ENCODE measurements at regions not wholly inside any gene's neighbourhood (a gene's known extent, or its start where the extent isn't known, plus 50 kb on each side); places are given as distances from the start of the nearest gene placed in this dataset.

DNA sequence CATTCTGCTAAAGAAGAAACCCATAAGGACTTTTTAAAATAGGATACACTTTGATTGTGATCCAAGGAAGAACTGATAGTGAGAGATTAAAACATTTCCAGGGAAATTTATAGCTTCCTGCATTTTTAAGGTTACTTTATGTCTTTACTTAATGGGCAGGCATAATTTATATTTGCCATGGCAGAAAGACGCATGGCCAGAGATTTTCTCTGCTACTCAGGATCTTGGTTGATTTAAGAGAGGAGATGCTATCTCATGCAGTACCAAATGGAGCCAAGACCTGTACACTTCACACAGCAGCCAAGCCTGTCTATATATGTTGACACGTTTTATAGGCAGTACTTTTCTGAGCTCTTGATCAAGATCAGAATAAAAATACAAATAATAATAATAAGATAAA lies 60.9 kb upstream of the NT5C1B start:
- Histone ChIP-seq H3K4me2 (replicated peaks; ENCODE audit: extremely low read depth, low read length, poor library complexity, severe bottlenecking) (no peak overlapping the region), H3K27me3 (ENCODE audit: control insufficient read depth in 2 of 2, insufficient read depth in 2 of 2, low read length in 2 of 2) (no peaks in the 10 kb centered on the region), H3K79me2 (ENCODE audit: insufficient read depth, low read length) (no peaks in the 10 kb centered on the region), H3K9me3 (replicated peaks in 1 of 2; ENCODE audit: control insufficient read depth in 1 of 2, insufficient read depth in 1 of 2, low read length in 2 of 2) (no peaks in the 10 kb centered on the region), H3K27ac (ENCODE audit: low read depth in 1 of 2, low read length in 2 of 2) (no peak overlapping the region), H3K36me3 (replicated peaks in 1 of 2; ENCODE audit: control insufficient read depth in 1 of 2, insufficient read depth in 2 of 2, low read length in 2 of 2) (no peaks in the 10 kb centered on the region), H4K20me1 (ENCODE audit: insufficient read depth, low read length) (no peaks in the 10 kb centered on the region), H3K4me3 (replicated peaks in 1 of 3; ENCODE audit: low read depth in 2 of 3, low read length in 3 of 3) (no peak overlapping the region), H3K9ac (ENCODE audit: insufficient read depth, low read length, poor library complexity, severe bottlenecking) (no peak overlapping the region), H2AFZ (ENCODE audit: insufficient read depth, low read depth, low read length, poor library complexity, severe bottlenecking) (no peak overlapping the region), H3K4me1 (ENCODE audit: control insufficient read depth in 1 of 2, insufficient read depth in 2 of 2, low read length in 2 of 2) (no peaks in the 10 kb centered on the region)
- Mint-ChIP-seq H3K9me3 (peaks cover 0 to 10% (median 4%) of the 10 kb centered on the region in 7 donors), H3K36me3 (no peaks in the 10 kb centered on the region), H3K4me1 (no peaks in the 10 kb centered on the region), H3K27me3 (ENCODE audit: low read depth in 3 of 3) (no peaks in the 10 kb centered on the region), H3K27ac (no peak overlapping the region), H3K4me3 (no peak overlapping the region)
- TF ChIP-seq, protein P1, sequence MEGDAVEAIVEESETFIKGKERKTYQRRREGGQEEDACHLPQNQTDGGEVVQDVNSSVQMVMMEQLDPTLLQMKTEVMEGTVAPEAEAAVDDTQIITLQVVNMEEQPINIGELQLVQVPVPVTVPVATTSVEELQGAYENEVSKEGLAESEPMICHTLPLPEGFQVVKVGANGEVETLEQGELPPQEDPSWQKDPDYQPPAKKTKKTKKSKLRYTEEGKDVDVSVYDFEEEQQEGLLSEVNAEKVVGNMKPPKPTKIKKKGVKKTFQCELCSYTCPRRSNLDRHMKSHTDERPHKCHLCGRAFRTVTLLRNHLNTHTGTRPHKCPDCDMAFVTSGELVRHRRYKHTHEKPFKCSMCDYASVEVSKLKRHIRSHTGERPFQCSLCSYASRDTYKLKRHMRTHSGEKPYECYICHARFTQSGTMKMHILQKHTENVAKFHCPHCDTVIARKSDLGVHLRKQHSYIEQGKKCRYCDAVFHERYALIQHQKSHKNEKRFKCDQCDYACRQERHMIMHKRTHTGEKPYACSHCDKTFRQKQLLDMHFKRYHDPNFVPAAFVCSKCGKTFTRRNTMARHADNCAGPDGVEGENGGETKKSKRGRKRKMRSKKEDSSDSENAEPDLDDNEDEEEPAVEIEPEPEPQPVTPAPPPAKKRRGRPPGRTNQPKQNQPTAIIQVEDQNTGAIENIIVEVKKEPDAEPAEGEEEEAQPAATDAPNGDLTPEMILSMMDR (IDR thresholded peaks at IDR 0.05), result no peak
- WGBS (ENCODE audit: insufficient coverage), result no CpG with 5 or more reads among the region's 2 CpGs
- DNase-seq, result no peak
- intact Hi-C loops (cut with micrococcal nuclease), result no loop called here

DNA sequence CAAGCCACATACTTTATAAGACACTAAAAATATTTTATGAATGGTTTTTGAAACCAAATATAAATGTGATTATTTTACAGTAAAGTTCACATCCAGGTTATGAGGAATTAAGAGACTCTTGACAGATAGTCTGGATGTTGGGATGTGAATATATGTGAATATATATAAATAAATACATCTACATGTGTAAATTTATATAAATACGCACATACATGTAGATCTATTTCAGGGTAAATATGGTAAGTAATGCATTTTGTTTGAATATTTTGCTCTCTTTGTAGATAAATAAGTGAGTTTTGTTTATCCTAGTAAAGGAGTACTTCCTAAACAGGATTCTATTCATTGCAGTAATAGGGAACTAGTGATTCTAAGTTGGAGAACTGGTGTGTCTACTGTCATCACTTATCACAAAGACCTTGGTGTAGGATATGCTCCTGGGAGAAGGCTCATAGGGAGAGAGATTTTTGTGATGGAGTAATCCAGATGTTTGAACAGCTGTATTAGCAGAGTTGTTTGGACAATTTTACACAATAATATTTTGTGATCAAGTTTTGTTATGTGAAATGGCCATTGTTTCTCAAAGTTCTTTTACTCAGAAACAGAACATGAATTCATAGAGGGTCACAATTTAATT lies 60.2 kb upstream of the NT5C1B start:
- intact Hi-C loops (cut with micrococcal nuclease), result no loop called here
- H3K36me3 ChIP-seq (replicated peaks in 1 of 2; ENCODE audit: control insufficient read depth in 1 of 2, insufficient read depth in 2 of 2, low read length in 2 of 2), result no peaks in the 10 kb centered on the region
- Mint-ChIP-seq H3K27me3 (ENCODE audit: low read depth in 3 of 3) (no peaks in the 10 kb centered on the region), H3K36me3 (no peaks in the 10 kb centered on the region), H3K4me1 (no peaks in the 10 kb centered on the region), H3K4me3 (no peak overlapping the region), H3K9me3 (peaks cover 0 to 11% (median 6%) of the 10 kb centered on the region in 7 donors), H3K27ac (no peak overlapping the region)
- no peaks in the 10 kb centered on the region for H3K27me3 ChIP-seq (ENCODE audit: control insufficient read depth in 2 of 2, insufficient read depth in 2 of 2, low read length in 2 of 2)
- H3K79me2 ChIP-seq (ENCODE audit: insufficient read depth, low read length), result no peaks in the 10 kb centered on the region
- H3K4me1 ChIP-seq (ENCODE audit: control insufficient read depth in 1 of 2, insufficient read depth in 2 of 2, low read length in 2 of 2), result no peaks in the 10 kb centered on the region
- WGBS (ENCODE audit: insufficient coverage), result no CpG with 5 or more reads among the region's 1 CpG
- no peak overlapping the region for H3K4me3 ChIP-seq (replicated peaks in 1 of 3; ENCODE audit: low read depth in 2 of 3, low read length in 3 of 3)
- no peak overlapping the region for H3K27ac ChIP-seq (ENCODE audit: low read depth in 1 of 2, low read length in 2 of 2)
- H2AFZ ChIP-seq (ENCODE audit: insufficient read depth, low read depth, low read length, poor library complexity, severe bottlenecking), result no peak overlapping the region
- no peak for DNase-seq
- H4K20me1 ChIP-seq (ENCODE audit: insufficient read depth, low read length), result no peaks in the 10 kb centered on the region
- no peak overlapping the region for H3K9ac ChIP-seq (ENCODE audit: insufficient read depth, low read length, poor library complexity, severe bottlenecking)
- TF ChIP-seq, protein P1 (IDR thresholded peaks at IDR 0.05), result no peak
- H3K4me2 ChIP-seq (replicated peaks; ENCODE audit: extremely low read depth, low read length, poor library complexity, severe bottlenecking), result no peak overlapping the region
- H3K9me3 ChIP-seq (replicated peaks in 1 of 2; ENCODE audit: control insufficient read depth in 1 of 2, insufficient read depth in 1 of 2, low read length in 2 of 2), result no peaks in the 10 kb centered on the region

Data from CD14-positive monocyte (primary cell).